Activated CD4-positive, alpha-beta T cell treated with anti-CD3 and anti-CD28 coated beads, Interleukin-2, amount 50 U/mL, for 4 hours (primary cell): ENCODE measurements at regions not wholly inside any gene's neighbourhood (a gene's known extent, or its start where the extent isn't known, plus 50 kb on each side); places are given as distances from the start of the nearest gene placed in this dataset.
"Not testable (repeated sequence)": the region's sequence is repeated elsewhere in the genome, so short reads cannot be mapped to it uniquely, and the experiment has no call there.

Source experiments
- DNase-seq, 2 experiments: peaks; one replicate each; pipeline ENCODE4 v3.0.0-alpha.2; 2020

DNA sequence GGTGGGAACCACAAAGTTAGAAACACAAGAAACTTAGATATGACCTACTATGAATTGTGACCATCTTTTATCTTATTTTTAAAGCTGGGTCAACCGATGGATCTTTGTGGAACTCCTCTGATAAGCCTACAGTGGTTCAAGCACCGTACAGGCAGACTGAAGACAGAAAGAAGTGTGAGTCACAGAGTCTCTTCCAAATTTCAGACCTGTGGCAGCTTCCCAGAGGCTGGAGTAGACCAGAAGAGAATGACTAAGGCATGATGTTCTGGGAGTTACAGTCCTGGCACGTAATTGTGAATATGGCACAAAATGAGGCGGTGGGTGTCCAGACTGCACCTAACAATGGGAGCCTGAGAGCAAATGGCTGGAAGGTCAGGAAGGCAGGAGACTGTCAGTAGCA, 70.0 kb downstream of the LMO4 start:
- no peak for DNase-seq

DNA sequence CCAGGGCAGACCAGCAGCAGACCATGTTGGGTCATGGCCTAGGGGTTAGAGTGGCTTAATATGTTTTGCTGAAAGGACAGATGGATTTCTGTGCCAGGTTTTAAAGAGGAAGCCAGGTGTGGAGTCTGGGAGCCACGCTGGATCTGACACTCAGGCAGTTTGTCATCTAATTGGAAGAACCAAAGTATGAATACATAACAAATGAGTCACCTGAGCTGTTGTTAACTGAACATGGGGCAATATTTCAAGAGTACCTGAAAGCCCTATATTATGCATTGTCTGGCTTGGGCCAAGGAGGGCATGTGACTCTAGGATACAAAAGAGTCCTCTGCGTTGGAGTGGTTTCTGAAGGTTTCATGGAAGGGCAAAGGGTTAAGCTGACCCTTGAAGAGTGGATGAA, 70.6 kb downstream of the LMO4 start:
- DNase-seq = no peak

DNA sequence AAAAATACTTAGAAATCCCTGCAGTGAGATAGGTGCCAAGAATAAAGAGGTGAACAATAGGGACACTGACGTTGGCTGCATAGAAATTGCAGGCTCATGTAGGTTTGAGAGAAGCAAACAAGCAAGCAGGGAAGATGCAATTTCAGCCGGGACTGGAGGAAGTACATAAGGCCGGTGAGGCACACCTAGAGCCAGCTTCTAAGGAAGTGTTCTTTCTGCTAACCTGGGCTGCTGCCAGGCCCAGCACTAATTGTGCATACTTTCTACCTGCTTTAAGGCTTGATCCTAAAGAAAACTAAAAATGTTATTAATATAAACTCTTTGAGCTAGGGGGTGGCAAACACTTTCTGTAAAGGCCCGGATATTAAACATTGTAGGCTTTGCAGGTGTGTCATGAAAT, 71.0 kb downstream of the LMO4 start:
- no peak for DNase-seq

DNA sequence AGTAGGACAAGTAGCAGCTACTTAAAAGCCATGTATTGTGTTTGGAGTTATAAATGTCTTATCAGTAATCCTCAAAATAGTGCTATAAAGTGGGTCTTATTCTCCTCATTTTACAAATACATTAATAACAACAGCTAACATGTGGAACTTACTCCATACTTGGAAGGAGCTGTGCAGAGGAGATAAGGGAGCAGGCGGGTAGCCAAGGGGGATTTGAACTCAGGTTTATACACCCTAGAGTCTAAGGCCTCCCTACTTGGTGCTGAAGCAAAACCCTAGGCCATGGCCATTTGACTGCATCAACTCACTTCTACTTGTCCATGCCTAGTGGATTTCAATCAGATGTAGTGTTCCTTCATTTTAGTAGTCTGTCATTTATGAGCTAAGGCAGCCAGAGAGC, 72.1 kb downstream of the LMO4 start:
- DNase-seq = no peak

DNA sequence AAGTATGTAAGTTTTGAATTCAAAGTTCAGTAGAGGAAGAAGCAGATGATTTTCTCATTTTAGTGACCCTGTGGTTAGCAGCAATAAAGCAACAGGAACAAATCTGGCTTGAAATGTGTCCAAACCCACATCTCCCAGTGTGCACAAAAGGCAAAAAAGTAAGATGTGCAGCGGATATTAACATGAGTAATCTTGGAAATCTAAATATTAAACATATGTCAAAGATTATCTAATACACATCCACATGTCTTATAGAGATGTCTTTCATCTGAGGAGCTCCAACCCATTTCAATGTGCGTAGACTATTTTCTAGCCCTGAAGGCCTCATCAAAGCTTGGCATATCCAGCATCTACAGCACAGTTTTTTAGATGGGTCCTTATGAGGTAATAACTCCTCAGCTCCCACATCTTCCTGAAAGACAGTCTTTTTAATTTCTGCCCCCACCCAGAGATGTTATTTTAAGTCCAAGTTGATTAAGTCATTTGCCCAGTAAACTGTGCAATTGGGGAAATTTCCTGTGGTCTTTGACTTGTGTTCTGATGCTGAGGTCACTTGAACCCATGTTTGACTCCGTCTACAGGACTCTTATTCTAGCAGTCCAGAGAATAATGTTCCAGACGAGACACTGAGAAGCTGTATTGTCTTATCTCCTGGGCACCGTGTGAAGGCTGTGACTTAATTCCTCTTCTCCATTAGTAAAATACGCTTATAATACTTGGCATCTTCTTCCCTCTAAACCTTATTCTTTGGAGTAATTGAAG, 73.7 kb downstream of the LMO4 start:
- DNase-seq = no peak

DNA sequence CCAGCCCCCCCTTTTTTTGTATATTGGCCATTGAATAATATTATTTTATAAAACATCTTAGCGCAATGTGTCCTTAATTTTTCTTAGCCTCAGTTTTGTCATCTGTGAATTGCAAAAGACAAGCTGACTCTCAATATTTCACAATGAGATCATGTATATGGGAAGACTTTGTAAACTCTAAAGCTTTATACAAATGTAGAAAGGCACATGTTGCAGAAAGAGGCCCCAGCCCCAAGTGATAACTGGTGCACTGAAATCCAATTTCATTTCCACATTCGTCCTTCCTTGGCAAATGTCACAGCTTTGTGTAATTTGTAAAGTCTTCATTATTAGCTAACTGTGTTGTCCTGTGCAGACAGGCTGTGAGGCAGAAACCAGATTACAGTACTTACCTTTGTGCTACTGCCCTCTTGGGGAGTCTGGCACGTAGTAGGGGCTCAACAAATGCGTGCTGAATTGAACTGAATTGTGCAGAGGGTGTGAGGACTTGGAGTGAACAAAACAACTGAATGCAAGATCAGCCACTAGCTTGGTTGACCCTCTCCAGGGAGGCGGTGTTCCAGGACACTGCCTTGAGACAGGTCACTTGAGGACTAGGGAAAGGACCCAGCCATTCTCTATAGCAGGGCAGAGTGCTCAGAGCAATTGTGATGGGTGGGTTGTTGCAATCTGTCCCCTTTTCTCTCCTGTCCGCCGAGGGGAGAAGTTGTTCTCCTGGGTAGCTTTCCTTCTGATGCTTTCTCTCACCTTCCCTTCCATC, 74.6 kb downstream of the LMO4 start:
- no peak for DNase-seq

DNA sequence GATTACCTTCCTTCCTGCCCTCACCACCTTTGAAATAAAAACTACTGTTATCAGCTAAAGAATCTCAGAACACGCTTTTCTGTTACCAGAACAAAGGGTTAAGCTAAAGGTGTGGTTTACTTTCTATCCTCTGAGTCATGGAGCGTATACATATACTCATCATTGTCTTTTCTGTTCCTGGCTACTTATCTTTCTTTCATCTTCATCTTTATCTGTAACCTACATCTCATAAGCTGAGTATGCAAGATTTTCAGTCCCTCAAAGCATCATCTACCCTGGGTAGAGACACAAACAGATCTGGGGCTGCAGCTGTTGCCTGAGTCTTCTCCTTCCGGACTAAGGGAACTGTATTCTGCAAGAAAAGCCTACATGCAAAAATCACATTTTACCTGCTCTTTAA, 75.6 kb downstream of the LMO4 start:
- no peak for DNase-seq

DNA sequence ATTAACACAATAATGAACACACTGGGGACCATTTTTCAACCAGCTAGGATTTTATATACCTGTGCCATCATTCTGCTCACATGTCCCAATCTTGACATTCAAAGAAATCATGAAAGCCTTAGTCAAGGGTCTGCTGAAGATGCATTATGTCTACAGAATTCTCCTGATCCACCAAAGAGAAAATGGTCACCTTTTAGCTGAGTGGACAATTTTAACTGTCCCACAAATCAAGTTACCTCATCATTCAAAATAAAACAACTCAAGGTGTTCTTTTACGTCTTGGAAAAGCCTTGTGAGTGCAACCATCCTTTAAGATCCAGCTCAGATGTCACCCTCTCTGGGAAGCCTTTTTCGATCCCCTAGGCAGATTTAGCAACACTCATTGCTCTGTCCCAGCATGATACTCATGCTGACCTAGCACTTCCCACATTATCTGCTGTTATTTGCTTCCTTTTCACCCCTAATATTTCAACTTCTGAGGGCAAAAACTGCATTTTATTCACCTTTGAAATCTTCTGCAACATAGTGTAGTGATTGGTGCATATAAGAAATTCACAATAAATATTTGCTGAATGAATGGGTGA, 80.1 kb downstream of the LMO4 start:
- DNase-seq = no peak

DNA sequence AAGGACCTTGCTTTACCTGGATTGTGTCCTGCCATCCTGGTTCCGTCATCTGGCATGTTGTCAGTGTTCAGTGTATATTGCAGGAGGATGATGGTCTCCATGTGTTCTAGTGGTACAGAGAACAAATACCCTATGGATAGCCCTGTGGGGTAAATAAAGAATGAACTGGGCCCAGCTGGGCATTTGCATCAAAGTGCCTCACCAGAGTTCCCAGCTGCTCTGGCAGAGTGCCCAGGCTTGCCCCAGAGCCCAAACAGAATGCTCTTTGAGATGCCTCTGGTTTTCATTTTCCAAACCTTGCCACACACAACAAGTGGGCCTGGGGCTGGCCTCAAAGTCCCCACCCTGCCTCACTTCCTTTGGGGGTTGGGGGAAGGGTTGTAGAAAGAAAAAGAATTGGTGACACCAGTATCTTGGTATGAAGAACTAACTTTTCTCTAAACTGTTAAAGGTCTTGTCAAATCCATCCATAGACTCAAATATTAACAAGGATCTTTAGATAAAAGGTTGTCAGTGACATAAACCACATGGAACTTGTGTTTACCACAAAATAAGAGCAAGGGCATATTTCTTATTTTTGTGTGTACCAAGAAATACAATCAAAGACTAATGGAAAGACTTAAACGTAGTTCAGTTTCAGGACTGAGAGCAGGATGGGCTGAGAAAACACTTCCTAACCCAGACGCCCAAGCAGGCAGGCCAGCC, 82.2 kb downstream of the LMO4 start:
- no peak for DNase-seq

DNA sequence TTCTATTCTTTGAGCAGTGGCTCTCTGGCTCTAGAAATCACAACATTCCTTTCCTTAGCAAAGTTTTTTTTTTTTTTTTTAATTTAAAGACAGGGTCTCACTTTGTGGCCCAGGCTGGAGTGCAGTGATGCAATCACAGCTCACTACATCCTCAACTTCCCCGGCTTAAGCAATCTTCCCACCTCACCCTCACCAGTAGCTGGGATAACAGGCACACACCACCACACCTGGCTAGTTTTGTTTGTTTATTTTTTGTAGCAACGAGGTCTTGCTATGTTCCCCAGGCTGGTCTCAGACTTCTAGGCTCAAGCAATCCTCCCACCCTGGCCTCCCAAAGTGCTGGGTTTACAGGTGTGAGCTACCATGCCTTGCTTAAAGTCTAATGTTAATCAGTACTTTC, 85.2 kb downstream of the LMO4 start:
- DNase-seq = not testable (repeated sequence)

DNA sequence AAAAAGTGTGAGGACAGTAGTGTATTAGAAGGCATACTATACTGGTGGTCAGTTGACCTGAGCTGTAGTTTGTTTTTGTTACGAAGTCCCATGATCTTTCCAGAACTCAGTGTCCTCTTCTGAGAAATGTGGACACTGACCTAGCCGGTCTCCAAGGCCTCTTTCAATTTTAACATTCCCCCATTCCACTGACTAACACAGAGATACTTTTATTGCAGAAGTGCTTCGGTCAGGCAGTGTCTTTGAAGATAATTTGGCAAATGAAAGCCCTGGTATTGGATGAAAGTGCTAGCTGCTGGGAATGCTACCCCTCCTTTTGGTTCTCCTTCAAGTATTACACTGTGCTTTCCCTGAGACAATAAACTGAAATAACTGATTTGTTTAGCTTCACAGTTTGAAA, 89.4 kb downstream of the LMO4 start:
- no peak for DNase-seq

DNA sequence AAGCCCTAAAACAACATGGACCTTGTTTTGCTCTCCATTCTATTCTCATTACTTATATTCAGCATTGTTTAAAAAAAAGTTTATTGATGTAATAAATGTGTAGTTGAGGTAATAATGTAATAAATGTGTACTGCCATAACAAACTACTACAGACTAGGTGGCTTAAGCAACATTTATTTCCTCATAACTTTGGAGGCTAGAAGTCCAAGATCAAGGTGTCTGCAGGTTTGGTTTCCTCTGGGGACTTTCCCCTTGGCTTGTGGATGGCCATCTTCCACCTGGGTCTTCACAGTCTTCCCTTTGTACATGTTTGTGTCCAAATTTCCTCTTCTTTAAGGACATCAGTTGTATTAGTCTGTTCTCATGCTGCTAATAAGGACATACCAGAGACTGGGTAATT, 93.1 kb downstream of the LMO4 start:
- DNase-seq = no peak

DNA sequence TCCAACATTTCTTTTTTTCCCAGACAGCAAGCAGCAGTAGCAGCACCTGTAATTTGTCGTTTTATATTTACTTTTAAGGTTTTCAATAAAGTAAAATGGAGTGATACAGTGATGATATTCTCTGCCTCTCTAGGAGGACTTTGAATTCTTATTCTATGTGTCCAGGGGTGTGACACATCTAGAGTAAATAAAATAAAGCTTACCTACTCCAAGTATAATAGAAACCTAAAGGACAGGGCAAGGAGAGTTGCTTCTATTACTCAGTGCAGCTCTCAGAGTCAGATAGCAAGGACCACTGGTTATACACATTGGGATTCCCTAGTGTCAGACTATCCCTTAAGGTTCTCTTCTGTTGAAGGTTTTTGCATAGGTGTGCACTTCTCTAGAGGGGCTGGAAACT, 95.9 kb downstream of the LMO4 start:
- no peak for DNase-seq

DNA sequence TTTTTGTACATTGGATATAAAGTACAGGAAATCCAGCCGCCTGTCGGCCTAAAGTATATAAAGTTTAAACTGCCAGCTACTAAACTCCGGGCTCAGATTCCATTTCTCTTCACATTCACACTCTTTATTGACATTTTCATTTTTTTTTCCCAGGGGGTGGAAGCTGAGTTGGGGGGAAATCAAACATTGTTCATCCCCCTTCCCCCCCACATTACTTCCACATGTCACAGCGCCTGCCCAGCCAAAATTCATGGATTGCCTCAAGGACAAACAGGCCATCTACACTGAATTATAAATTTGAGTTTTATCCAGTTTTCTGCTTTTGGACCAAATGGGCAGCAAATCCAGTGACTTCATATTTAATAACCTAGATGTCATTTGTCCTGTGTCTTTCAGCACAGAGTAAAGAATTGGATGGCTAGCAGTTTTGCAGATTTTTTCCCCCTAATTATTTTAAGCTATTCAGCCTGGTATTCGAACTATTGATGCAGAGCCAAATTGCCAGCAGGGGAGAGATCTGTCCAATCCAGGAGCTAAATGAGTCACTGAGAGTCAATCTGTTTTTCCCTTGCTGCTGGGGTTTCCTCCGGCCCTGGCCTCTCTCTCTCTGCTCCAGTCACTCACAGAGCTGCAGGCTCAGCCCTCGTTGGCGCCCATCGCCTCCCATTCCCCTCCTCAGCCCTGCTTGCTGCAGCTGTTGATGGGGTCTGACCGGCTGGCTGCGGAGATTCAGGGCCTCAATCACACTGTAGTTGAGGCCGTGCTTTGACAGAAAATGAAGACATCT, 98.0 kb downstream of the LMO4 start:
- no peak for DNase-seq

DNA sequence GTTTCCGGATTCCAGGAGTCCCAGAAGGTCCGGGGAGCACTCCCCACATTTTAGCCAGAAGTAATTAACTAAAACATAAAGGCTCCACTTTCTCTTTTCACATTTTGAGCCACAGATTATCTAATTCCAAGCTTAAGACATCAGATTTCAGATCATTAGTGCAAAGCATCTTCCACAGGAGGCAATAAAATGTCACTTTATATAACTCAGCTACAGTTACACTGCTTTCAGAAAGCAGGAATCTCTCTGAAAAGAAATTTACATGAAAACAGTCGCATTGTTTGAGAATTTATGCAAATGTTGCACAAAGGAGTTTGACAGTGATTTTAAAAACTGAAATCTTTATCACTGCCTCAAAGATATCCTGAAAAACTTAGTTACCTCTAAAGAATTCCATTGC, 99.7 kb downstream of the LMO4 start:
- no peak for DNase-seq

DNA sequence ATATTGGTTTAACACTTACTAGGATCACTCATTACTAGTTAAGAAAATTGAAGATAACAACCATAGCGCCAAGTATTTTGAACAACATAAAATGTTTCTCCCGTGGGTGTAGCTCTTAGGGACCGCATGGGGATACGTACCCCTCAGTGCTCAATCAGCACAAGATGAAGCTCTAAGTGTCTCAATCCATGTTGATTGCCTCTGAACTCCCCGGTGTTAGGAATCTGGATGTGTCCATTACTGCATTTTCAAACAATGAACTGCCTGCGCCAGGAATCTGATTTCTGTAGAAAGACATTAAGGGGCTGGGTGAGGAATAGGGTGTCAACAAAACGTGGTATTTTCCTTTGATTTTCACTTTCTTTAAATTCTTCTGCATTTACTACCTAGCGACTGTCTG, 100.2 kb downstream of the LMO4 start:
- DNase-seq = no peak

DNA sequence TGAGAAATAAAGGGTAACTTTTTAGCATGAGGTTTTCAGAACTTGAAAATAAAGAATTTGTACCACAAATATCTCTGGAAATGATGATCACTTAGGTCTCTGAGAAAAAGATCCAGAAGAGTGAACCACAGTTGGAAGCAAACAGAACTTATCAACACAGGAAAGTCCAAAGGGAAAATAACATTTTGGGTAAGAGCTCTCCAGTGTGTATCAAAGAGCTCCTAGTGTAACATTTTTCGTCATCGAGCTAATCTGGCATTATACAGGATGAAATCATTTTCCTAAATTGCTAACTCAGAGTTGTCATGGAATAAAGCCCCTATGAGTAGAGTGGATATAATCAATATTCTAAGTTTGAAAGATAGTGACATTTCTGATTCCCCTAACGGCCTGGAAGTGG, 104.0 kb downstream of the LMO4 start:
- DNase-seq = no peak

DNA sequence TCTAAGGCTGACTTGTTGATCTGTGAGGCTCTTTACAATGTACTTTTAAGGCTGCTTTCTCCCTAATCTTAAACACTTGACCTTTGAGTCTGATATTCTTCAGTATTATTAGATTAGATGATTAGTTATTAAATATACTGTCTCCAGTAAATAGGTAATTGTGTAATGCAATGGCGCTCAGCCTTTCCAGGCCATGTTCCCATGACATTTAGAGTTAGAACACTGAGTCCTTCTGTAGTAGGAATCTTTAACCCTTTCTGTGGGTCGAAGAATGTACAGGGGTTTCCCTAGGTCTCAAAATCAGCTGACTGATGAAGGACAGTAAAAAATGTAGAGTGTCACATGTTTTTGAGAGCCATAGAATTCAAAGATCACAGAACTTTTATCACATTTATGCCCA, 104.4 kb downstream of the LMO4 start:
- not testable (repeated sequence) for DNase-seq

DNA sequence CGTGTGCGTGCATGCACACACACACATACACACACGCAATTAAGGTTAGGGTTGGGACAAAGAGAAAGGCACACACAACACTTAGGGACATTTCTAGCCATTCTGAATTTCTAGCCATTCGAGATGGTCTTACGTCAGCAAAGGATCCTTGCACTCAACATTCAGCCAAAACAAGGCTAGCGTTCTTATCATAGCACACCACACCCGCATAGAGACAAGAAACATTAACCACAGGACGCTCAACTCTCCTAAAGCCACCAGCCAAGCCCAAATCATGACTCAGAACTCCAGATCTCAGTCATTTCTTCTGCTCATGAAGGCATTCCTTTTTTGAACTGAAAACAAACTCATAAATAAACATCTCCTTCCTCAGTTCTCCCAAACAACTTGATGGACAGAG, 106.8 kb downstream of the LMO4 start:
- no peak for DNase-seq

DNA sequence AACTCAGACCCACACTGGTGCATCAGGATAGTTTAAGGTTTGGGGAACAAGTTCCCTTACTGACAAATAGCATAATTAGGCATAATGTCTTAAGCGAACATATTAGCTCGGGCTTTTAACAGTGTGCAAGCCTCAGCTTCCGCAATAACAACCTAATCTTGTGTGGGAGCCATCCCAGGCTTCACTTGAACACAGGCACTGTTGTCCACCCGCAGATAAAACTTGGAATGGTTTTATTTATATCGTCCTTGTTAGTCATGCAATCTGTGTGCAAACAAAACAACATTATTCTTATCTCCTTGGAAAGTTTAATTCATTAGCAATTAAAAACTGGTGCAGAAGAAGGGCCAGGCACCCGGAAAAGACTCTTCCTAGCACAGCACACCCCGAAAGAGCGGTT, 107.4 kb downstream of the LMO4 start:
- not testable (repeated sequence) for DNase-seq

DNA sequence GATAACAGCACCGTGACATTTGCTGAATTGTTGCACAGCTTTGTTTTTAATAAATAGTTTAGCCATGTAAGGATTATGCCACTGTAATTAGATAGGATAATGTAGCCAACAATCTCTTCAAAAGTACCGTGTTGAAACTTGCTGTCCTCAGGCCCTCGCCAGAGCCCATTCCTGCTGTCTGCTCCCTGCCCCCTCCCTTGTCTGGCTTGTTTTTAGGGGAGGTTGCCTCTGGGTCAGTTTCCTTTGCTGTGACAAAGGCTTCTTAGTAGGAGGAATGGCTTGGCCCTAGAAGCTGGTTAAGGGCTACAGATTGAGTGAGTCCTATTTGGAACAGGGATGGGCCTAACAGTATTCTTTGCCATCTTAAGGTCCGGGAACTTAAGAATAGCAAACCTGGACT, 107.9 kb downstream of the LMO4 start:
- no peak for DNase-seq

DNA sequence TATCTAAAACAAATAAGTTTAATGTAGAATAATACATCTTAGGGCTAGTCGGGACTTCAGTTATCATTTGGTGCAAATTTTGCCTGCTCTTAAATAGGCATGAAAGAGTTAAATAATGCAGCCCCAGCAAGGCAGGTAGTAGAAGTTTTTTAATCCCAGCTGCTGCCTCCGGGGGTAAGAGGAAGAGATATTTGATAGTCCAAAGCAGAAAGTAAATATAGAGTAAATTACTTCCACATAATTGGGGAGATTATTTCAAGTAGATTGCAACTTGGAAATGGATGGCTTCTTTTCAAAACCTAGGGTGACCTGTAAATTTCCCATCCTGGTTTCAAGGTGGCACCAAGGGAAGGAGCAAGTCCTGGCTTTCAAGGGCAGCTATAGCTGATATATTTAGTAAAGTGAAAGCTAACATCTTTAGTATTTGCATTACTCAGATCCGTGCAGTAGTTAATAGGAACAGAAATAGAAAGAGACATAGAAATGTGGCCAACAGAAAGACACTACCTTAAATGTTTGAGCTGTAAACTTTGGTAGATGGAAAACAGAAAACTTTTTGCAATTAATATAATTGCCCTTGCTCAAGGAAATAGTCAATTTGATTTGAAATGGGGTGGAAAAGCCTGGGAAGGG, 109.1 kb downstream of the LMO4 start:
- DNase-seq = no peak
